Iris pigment epithelial cell (primary cell): ENCODE measurements at regions not wholly inside any gene's neighbourhood (a gene's known extent, or its start where the extent isn't known, plus 50 kb on each side); places are given as distances from the start of the nearest gene placed in this dataset.

Source experiments
- DNase-seq: peaks from one replicate; pipeline ENCODE4 v3.0.0-alpha.2; 2011; ENCODE audit warnings: low read depth

DNA sequence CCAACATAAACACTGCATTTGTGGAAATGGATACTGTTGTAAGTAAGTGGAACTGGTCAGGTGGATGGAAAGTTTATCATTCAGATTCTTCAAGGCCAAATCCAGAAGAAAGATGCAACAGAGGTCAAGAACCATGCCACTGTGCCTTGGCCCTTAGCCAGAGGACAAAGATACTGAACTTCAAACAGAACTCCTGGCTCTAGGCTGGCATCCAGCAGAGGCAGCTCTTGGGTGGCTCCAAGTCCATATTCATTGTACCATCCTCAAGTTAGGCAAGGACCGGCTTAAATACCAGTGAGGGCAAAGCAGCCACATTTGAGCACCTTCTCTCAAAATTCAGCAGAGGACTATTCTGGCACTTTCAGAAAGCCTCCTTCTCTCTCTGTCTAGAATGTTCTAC, 53.2 kb downstream of the DNAAF9 start:
- no peak for DNase-seq

DNA sequence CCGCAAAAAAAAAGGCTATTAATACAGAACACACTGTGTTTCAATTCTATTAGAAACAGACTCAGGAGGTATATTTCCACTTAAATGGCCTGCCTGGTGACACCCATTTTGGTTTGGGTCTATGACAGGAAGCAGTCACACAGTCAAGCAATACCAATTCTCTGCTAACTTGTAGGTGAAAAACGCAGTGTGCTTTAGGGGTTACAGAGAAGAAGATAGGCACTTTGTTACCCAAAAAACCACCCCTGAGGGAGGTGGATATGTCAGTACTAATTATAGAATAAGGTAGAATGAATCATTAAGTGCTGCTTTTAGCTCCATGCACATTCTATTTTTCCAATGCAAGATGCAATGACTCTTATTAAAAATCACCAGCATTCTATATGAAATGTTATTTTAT, 53.8 kb downstream of the DNAAF9 start:
- no peak for DNase-seq

DNA sequence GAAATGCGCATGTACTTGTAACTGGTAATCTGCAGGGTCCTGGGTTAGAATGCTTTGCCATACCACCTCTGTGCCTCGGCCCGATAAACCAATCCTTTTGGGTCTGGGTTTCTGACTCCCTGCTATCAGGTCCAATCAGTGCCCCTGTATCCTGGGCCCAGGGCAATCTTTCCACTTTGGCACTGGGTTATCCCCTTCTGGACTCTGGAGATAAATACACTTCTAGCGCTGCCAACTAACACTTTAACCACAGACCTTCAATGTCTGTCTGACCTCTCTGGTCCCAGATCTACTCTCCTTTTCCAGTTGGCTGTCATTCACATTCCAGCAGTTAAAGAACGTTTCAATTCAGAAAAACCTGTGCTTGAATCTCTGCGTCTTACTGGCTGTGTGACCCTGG, 55.3 kb downstream of the DNAAF9 start:
- DNase-seq = no peak

DNA sequence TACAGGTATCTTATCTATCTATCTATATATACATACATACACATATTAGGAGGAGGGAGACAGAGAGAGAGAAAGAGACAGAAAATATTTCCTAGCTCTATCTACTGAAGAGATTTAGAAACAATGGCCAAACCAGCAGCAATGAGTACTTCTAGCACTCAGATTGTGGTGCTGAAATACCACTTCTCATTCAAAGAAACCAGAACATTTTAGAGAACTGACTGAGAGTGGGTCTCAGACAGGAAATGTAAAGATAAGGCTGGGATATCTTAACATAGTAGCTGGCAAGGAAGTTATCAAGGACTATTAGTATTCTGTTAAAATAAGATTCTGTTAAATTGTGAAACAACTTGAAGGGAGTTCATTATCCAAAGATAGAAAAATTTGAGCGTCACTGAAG, 57.0 kb downstream of the DNAAF9 start:
- DNase-seq = peak; percentile 17

DNA sequence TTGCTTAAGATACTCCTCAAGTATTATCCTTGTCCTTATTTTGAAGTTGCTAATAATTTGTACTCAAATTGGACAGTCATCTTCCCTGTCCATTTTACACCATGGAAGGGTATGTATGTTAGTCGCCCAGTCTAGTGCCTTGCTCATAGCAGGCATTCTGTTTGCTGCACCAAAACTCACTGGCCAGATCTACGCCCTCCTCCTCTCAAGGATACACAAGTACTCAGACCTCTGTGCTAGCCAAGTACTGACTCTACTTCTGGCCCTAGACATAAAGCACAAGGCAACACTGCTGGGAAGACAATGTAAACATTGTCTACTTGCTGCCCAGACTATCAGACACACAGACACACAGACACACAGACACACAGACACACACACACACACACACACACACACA, 57.7 kb downstream of the DNAAF9 start:
- peak; percentile 11 for DNase-seq

DNA sequence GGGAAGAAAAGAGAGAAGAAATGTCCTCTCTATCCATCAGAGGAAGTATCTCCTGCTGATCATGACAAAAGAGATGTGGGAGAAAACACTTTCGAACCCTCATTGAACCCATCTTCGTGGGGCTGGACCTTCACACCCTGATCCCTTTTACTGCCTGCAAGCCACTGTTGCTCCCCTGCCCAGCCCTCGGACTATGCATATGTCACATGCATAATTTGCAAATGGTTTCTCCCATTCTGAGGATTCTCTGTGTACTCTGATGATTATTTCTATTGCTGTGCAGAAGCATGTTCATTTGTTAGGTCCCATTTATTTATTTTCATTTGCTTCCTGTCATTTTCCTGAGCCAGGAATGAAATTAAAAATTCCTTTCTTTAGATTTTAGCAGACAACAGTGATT, 64.7 kb downstream of the DNAAF9 start:
- no peak for DNase-seq

DNA sequence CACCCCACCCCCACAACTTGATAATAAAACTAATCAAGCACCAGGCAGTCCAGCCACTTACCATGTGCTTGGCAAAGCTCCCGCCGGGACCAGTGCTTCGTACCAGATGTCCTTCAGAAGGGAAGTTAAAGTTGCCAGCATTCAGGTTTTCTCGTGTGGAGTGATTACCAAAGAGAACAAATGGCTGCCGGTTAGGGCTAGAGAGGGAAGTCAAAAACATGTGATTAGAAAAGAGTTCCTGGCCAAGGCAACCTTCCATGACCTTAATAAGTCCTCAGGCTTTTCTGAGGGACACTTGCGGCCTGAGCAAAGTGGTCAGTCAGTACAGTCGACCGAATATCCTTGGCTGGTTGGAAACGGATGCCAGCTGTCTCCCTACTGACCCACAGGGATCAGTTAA, 67.0 kb downstream of the DNAAF9 start:
- DNase-seq = peak; percentile 30

DNA sequence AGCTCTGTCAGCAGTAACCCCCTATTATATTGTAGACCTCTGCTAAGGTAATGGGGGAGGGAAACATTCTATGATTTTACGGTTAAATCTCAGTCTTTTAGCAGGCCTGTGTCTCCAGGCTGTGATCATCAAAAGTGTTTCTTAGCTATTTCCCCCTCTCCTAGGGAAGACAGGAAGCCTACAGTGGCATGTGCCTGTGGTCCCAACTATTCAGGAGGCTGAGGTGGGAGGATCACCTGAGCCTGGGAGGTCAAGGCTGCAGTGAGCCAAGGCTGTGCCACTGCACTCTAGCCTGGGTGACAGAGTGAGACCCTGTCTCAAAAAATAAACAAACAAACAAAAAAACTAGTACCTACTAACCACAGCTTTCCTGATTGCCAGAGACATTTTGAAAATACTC, 67.9 kb downstream of the DNAAF9 start:
- no peak for DNase-seq

DNA sequence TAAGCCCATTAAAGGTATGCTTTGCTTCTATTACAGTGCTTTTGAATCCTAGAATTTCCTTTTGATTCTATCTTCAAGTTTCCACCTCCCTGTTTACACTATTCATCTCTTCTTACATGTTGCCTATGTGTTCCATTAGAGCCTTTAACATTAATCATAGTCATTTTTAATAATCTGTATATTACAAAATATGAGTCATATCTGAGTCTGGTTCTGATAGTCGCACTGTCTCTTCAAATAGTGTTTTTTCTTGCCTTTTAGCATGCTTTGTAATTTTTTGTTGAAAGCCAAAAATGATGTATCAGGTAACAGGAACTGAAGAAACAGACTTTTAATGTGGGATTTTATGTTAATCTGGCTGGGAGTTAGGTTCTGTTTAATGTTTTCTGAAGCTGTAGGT, 68.4 kb downstream of the DNAAF9 start:
- peak; percentile 55 for DNase-seq

DNA sequence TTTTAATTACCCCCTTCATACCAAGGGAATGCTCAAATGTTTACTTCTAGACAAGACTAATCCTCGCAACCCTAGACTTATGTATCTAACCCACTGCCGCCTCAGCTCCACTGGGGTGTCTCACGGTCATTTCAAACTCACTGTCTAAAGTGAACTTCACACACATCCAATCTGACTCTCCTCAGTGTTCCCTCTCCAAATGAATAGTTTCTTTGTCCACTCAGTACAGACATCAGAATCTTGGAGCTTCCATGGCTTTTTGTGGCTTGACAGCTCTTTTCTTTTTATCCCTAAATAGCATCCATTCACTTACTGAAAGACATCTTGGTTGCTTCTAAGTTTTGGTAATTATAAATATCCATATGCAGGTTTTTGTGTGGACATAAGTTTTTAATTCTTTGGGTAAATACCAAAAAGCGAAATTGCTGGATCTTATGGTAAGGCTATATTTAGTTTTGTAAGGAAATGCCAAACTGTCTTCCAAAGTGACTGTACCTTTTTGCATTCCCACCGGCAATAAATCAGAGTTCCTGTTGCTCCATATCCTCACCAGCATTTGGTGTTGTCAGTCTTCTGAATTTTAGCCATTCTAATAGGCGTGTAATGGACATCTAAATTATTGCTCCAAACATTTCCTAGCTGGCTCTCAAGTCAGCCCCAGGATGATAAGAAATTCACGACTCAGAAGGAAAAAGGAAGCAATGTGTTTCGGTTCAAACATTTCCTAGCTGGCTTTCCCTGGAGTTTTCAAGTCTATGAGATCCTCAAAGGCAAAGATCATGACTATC, 73.1 kb downstream of the DNAAF9 start:
- no peak for DNase-seq

DNA sequence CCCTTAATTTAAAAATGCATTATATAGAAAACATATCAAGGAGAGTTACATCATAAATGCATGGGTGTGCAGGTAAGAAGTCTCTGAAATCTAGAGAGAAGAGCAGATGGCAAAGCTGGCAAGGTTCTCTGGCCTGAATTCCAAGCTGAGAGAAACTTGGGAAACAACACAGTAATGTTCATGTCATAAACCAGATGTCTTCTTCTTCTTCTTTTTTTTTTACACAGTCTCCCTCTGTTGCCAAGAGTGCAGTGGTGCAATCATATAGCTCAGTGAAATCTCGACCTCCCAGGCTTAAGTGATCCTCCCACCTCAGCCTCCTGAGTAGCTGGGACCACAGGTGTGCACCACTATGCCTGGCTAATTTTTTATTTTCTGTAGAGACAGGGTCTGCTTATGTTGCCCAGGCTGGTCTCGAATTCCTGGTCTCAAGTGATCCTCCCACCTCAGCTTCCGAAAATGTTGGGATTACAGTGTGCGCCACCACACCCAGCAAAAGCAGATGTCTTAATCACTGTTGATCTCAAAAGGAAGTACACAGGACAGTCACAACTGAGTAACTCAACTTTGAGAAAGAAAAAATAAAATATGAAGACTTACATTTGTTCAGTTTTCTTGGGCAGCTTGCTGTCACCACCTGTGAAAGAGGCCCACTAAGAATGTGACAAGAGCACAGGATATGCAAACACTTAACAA, 77.3 kb downstream of the DNAAF9 start:
- DNase-seq = peak; percentile 61

DNA sequence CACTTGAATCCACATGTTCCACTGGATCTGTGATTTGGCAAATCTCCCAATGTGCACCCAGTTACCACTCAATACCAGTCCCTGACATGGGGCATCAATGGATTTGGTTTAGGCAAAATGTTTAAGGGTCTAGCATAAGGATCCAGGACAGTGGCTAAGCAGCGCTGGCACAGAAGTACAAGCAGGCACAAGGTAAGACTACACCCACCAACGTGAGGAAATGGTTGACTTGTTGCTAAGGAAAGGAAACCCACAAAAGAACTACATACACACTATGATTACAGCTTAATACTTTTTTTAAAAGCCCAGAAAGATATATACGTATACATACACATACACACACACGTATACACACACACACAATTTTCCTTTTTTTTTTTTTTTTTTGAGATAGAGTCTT, 79.0 kb downstream of the DNAAF9 start:
- no peak for DNase-seq

DNA sequence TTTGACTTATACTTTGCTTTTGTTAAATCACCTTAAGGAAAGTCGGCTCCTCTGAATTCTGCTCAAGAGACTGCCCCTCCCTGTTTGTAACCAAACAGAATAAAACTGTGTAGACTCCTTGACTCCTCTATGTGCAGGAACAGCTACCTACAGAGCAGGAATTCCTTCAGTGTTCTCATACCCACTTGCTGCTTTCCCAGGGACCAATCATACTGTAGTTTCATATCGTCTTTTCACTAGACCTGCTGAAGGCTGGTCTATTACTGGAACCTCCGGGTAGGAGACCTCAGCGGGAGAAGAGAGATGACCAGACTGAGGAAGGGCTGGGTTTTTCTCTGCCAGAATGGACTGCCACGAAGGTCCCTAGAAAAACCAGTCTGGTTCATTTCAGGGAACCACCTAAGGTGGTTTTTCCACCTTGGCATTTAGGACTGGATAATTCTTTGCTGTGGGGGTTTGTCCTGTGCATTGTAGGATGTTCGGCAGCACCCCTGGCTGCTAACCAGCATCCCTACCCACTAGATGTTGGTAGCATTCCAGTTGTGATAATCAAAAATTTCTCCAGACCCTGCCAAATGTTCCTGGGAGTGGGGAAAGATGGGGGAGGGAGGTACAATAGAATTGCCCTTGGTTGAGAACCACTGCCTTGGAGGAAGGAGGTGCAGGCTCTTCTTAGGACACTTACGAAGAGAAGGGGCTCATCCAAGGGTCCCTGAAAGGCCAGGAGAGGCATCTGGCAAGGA, 80.5 kb downstream of the DNAAF9 start:
- no peak for DNase-seq

DNA sequence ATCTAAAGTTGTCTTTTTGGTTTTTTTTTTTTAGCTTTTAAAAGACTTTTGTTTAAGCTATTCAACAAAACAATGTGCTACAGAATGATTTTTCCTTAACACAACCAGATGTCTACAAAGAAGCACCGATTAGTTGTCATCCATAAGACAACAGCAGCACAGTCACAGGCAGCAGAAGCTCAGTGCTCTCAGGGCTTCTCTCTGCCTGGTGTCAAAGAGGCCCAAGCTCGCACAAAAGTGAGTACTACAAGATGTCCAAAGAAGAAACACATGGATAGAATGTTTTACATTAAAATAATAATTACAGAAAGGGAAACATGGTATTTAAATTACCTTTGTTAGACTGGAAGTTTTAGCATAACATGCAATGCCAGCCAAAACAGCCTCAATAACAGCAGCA, 81.6 kb downstream of the DNAAF9 start:
- no peak for DNase-seq

DNA sequence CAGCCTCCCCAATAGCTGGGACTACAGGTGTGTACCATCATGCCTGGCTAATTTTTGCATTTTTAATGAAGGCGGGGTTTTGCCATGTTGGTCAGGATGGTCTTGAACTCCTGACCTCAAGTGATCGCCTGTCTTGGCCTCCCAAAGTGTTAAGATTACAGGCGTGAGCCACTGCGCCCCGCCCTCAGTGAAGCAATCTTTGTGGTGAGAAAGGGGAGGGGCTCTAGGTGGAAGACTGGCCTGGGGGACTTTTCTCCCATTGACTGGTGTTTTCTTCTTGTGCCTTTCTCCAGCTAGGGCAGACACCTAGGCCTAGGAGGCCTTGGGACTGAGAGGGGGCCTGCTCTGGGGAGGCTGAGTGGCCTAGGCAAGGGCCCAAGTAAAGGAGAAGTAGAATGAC, 84.1 kb downstream of the DNAAF9 start:
- peak; percentile 52 for DNase-seq

DNA sequence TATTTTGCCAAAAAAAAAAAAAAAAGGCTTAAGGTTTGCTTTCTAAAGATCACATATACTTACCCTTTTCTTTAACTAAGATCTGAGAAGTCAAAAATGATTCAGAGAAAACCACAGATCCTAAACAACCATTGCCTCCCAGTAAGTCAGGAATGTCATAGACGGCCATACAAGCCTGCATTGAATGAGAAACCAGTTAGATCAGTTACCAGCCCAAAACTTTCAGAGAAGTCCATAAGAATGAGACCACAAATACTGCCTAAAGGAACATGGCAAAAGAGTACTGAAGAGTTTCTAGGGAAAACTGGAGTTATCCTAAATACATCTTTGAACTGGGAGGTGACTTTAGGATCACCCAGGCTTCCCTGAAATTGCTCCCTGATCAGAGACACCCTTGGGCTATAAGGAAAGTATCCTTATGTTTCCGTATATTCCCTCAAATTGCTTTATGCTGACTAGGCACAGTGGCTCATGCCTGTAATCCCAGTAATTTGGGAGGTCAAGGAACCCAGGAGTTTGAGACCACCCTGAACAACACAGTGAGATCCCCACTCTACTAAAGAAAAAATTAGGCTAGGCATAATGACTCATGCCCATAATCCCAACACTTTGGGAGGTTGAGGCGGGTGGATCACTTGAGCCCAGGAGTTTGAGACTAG, 79.4 kb upstream of the SLC4A11 start:
- DNase-seq = peak; percentile 61

DNA sequence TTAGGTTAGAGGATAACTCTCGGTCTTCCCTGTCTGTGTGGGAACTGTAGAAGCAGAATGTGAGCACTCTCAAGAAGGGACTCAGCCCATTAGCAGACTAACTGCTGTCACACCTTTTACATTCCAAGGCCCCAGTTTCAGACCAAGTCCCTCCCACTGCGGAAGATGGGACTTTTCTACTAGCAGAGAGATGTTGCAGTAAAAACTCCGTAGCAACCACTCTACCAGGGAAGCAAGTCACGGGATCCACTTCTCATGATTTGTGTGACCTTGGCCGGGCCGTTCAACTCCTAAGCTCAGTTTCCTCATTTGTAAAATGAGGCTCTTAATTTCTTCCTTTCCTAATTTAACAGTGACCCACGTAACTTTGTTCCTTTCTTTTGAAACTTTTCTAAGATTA, 77.1 kb upstream of the SLC4A11 start:
- DNase-seq = no peak

DNA sequence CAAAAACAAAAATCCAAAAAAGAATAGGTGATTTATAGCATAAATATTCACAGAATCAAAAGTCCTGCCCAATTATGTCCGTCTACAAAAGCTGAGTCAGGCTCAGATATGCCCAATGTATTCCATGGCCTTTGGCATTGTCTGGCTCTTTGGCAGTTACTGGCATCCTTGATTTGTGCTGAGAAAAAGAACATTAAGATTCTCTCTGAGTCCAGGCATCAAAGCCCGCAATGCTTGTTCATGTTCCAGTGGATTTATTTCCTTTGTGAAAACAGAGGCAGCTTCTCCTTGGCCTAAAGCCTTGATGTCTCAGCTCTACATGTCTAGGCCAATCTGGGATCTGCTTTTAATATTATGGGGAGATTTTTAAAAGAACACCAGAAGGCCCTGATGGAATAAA, 76.1 kb upstream of the SLC4A11 start:
- no peak for DNase-seq

DNA sequence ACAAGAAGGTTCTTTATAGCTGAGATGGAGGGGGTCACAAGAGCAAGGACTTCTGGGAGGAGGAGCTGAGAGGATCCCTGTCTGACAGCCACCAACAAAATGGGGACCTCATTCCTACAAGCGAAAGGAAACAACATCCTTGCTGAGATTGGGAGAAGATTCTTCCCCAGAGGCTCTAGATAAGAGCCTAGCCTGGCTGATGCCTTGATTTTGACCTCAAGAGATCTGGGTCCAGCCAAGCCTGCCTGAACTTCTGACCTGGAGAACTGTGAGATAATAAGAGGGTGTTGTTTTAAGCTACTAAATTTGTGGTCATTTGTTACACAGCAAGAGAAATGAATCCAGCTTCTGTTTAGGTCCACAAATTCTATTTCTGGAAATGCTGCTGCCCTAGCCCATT, 75.4 kb upstream of the SLC4A11 start:
- no peak for DNase-seq

DNA sequence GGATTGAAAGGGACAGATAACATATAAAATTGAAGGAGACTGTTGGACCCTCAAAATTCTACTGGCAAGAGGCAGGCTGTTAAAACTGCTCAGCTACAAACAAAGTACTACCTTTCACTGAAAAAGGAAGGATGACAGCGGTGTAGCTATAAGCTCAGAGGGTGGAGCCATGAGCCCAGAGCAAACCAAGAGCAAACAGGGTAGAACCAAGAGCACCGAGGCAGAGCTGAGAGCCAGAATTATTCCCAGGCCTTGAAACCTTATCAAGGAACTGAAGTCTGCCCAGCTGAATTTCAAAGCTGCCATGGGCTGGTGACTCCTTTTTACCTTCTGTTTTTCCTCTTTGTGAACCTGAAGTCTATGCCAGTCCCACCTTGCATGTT, 74.7 kb upstream of the SLC4A11 start:
- peak; percentile 27 for DNase-seq

DNA sequence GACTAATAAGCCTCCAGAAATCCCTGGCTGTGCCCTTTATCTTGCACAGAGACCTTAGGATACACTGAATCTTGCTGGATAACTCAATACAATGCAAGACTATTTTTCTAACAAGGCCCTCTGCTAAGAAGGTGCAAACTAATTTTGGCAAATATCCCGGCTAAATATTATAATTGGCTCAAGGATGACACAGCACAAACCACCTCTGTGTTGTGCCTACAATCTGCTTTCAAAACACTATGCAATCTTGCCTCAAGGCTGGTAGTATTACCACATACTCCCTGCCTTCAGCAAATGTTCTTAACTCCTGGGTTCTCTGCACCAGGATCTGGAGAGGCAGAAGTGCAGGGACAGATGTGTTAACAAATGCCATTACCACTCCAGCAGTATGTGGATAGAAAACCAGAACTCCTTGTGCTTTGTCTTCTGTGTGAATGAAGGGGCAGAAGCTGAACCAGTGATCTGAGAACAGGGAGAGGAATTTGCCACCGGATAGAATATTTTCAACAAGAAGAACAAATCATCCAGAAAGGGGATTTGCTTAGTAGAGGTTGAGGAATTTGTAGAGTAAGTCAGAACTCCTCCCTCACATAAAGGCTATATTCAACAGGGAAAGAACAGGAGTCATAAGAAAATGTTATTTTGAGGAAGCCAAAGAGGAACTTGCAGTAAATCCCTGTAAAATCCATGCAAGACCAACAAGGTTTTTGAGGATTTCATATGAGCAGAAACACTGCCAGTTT, 74.1 kb upstream of the SLC4A11 start:
- DNase-seq = peak; percentile 87

DNA sequence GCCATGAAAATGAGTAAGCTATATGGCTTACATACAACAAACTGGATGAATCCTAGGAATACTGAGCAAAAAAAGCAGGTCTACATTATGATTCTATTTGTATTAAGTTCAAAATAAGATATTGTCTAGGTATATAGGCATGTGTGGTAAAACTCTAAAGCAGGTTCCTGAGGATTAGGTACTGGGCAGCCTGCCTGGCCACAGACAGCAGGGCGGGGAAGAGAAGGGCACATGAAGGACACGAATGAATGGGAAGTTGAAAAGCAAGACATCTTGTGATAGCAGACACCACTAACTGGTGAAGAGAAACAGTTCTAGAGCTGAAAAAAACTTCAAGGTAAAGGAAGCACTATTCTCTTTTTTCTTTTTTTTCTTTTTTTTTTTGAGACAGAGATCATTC, 72.6 kb upstream of the SLC4A11 start:
- DNase-seq = peak; percentile 10
